HAP-1 (cell line): ENCODE measurements at regions not wholly inside any gene's neighbourhood (a gene's known extent, or its start where the extent isn't known, plus 50 kb on each side); places are given as distances from the start of the nearest gene placed in this dataset.
"Not testable (repeated sequence)": the region's sequence is repeated elsewhere in the genome, so short reads cannot be mapped to it uniquely, and the experiment has no call there.

ENCODE experiments used
- DNase-seq, 2 experiments: peaks; one replicate each; pipeline ENCODE4 v3.0.0-alpha.2; 2016 to 2020; ENCODE audit warnings: low spot score in 2 of 2
- H3K27me3 ChIP-seq: fragments of 250-450 bp; sonication (Bioruptor Pico); 2 replicates; pipeline ENCODE4 v1.5.1; 2020; ENCODE audit warnings: low read depth, mild to moderate bottlenecking, moderate library complexity
- H3K36me3 ChIP-seq: fragments of 250-450 bp; sonication (Bioruptor Pico); replicated peaks from 2 replicates; pipeline ENCODE4 v1.5.1; 2020; ENCODE audit warnings: mild to moderate bottlenecking
- H3K4me1 ChIP-seq: fragments of 250-450 bp; sonication (Bioruptor Pico); 2 replicates; pipeline ENCODE4 v1.5.1; 2020; ENCODE audit warnings: mild to moderate bottlenecking
- H3K4me3 ChIP-seq: fragments of 250-450 bp; sonication (Bioruptor Pico); 2 replicates; pipeline ENCODE4 v1.5.1; 2020; ENCODE audit warnings: mild to moderate bottlenecking, moderate library complexity
- H3K9me3 ChIP-seq: fragments of 250-450 bp; sonication (Bioruptor Pico); 2 replicates; pipeline ENCODE4 v1.5.1; 2020; ENCODE audit warnings: mild to moderate bottlenecking, moderate library complexity
- in situ Hi-C: fragments of 300-500 bp; cut with MboI; formaldehyde crosslinking; loops from 3 replicates; pipeline ENCODE4 v1.14.3; 2020; ENCODE audit warnings: low sequenced_read_pairs, inconsistent platforms, mixed read lengths

DNA sequence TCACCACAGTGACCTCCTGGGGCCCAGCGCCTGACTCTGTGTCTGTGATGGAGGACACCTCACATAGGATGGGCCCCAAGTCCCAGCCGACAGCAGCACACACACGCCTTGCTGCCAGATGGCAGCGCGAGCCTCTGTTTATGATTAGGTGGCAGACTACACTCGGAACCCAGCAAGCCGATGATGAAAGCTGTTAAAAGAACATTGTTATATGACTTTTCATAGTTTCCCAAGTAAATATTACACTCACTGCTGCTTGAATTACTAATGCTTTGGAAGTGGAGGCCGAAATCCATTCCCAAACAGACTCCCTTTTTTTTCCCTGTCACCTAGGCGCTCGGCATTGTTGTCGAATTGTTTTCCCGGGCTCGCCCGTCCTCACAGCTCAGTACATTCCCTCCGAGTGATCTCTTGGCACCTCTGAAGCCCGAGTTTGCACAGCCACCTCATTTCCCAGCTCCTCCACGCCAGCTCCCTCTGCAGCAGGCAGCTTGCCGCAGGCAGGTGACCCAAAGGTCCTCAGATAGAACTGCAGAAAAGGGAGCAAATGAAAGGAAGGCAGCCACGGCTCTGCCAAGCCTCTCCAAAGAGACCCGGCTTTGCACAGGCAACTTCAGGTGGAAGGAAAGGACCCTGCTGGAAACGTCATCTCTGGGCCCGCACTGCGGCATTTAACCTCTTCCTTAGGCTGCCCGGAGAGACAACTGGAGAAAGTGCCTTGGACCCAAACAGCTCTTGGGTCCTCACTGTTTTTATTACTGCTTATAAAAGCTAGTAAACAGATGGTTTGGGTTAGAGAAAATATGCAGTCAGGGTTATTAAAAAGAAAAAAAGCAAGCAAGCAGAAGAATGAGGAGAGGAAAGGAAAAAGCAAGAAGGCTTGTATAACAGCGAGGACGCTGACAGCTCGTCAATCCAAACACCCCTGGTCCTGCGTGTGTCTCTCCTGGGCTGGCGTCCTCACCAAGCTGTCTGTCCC is 72.2 kb upstream of the SLC25A33 start:
- no peak for DNase-seq
- H3K4me1 ChIP-seq: no peaks in the 10 kb centered on the region
- H3K9me3 ChIP-seq: 0 out of 2 replicates have a peak, but pooled peaks cover 2% of the 10 kb centered on the region
- H3K4me3 ChIP-seq: no peak overlapping the region
- in situ Hi-C loops: no loop called here
- peaks cover 2% of the 10 kb centered on the region; the same call in 1 of the 2 replicates for H3K27me3 ChIP-seq
- H3K36me3 ChIP-seq: no peaks in the 10 kb centered on the region

DNA sequence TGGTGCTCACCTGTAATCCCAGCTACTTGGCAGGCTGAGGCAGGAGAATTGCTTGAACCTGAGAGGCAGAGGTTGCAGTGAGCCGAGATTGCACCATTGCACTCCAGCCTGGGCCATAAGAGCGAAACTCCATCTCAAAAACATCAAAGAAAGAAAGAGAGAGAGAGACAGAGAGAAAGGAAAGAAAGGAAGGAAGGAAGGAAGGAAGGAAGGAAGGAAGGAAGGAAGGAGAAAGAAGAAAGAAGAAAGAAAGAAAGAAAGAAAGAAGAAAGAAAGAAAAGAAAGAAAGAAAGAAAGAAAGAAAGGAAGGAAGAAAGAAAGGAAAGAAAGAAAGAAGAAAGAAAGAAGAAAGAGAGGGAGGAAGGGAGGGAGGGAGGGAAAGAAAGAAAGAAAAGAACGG is 69.4 kb upstream of the SLC25A33 start:
- in situ Hi-C loops, H3K27me3 ChIP-seq, H3K9me3 ChIP-seq, H3K4me3 ChIP-seq, H3K4me1 ChIP-seq, DNase-seq, H3K36me3 ChIP-seq: not testable (repeated sequence)

DNA sequence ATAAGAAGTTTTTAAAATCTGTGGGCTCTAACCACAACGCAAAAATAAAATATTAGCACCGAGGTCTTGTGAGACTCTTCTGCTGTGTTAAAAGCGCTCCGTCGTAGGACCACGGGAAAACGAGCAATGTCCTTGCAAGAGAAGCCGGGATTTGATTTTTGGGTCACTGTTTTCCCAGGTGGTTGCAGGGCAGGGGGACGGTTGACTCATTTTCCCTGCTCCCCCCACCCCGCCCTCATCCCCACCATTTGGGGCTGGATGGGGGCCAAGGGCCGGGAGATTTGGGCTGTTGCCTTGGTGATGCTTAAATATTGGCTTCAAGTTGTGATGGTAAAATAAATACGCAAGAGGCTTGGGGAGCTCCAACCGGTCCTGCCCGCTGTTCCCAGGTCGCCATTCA is 67.6 kb upstream of the SLC25A33 start:
- Histone ChIP-seq H3K27me3 (peaks cover 2% of the 10 kb centered on the region; the same call in 1 of the 2 replicates), H3K36me3 (no peaks in the 10 kb centered on the region), H3K4me1 (no peaks in the 10 kb centered on the region), H3K9me3 (no peaks in the 10 kb centered on the region), H3K4me3 (no peak overlapping the region)
- in situ Hi-C loops: no loop called here
- DNase-seq: no peak

DNA sequence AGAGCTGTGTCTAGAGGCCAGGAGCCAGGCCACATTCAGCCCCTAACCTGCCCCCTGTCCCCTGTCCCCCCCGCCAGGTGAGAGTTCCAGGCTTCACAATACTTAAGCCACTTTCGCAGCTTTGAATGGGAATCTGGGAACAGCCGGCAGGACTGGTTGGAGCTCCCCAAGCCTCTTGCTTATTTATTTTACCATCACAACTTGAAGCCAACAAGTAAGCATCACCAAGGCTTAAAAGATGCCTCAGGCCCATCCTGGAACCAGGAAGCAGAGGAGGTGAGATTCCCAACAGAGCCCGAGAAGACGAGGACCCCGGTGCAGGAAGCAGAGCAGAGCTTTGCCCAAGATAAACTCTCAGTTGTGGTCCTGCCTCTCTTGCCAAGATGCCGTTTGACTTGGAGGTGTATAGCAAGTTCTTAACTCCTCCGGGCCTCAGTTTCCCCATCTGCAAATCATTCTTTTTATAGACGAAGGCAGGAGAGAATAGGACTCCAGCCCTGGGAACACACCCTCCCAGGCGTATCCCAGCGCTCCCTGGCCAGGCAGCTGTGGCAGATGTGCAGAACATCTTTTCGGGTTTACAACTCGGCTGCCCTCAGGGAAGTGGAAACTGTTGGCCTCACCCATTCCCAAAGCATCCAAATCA is 66.8 kb upstream of the SLC25A33 start:
- peaks cover 2% of the 10 kb centered on the region; the same call in 1 of the 2 replicates for H3K27me3 ChIP-seq
- DNase-seq: no peak
- in situ Hi-C loops: no loop called here
- no peak overlapping the region for H3K4me3 ChIP-seq
- no peaks in the 10 kb centered on the region for H3K4me1 ChIP-seq
- H3K9me3 ChIP-seq: no peaks in the 10 kb centered on the region
- H3K36me3 ChIP-seq: no peaks in the 10 kb centered on the region

DNA sequence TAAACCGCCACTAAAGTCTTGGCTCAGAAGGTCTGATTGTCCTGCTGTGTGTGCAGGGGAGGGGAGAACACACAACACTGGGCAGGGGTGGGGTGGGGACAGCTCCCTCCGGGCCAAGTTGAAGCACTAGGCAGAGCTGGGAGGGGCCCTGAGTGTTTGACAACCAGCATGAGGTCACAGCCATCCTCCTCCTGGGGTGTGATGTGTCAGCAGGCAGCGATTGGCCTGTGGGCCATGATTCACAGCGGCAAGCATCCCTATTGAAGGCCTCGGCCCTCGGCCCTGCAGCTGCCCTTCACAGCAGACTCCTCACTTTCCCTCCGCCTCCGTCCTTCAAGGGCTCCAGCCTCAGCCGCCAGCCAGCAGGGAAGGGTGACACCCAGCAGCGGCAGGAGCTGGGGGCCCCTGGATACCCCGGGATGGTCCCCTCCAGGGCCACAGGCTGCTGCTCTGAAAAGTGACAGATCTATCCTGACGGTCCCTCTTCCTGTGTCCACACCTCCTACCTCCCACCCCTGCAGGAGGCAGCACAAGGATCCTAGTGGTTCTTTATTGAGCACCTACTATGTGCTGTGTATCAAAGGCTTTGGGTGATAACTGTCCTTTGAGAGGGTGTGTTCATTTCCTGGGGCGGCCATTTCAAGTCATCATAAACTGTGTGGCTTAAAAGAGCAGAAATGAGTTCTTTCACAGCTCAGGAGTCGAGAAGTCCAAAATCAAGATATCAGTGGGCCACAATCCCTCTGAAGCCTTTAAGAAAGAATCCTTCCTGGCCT is 66.0 kb upstream of the SLC25A33 start:
- Histone ChIP-seq H3K4me3 (no peak overlapping the region), H3K9me3 (no peaks in the 10 kb centered on the region)
- in situ Hi-C loops: no loop called here

DNA sequence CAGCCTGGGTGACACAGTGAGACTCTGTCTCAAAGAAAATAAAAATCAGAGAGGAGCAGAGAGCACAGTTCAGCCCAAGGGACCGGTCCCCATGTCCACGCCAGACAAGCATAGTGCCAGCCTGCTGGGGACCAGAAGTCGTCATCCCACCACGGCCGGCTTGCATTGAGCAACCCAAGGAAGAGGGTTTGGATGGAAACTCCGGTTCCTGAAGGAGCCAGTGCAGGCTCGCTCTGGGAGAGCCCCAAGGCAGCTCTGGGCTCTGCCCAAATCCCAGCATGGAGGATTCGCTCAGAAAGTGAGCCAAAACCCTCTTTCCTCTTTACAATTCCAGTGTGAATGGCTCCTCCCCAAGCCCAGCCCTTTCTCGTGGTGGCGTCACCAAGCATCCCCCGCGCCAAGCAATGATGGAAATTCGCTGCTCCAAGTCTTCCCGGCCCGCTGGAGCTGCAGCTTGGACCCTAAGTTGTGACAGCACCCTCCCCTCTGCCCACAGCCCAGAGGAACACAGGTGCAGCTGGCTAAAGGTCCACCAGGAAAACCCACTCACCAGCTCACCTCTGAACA is 64.1 kb upstream of the SLC25A33 start:
- H3K9me3 ChIP-seq: no peaks in the 10 kb centered on the region
- no peaks in the 10 kb centered on the region for H3K4me1 ChIP-seq
- no peak for DNase-seq
- no peak overlapping the region for H3K4me3 ChIP-seq
- in situ Hi-C loops: loop anchor here (25.0 kb wide), 1 partner anchor 363 kb away; no protein-coding TSS in a partner anchor
- H3K27me3 ChIP-seq: peaks cover 2% of the 10 kb centered on the region; the same call in 1 of the 2 replicates
- no peaks in the 10 kb centered on the region for H3K36me3 ChIP-seq

More for the DNA sequence above, 66.0 kb upstream of the SLC25A33 start:
- H3K36me3 ChIP-seq: no peaks in the 10 kb centered on the region
- DNase-seq: no peak
- H3K27me3 ChIP-seq: peaks cover 2% of the 10 kb centered on the region; the same call in 1 of the 2 replicates
- no peaks in the 10 kb centered on the region for H3K4me1 ChIP-seq

DNA sequence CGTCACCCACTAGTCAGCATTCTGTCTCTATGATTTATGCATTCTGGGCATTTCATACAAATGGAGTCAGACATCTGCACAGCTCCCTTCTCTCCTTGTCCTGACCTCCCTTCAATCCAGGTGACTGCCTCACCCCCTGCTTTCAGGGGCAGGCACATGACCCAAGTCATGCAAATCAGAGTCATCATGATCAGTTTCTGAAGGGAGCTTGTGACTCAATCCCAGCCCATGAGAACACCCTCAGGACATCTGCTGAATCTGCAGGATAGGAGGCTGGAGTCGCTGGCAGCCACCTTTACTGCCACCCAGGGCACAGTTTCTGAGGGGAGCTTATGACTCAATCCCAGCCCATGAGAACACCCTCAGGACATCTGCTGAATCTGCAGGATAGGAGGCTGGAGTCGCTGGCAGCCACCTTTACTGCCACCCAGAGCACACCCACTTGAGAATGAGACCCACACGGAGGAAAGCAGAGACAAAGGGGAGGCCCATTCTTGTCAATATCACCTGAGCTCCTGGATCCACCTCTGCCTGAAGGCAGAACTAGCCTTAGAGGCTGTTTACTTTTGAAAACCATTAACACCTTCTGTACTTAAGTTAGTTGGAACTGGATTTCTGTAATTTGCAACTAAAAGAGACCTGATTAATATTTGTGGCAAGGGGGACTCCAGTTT is 62.3 kb upstream of the SLC25A33 start:
- in situ Hi-C loops: loop anchor here (25.0 kb wide), 1 partner anchor 365 kb away; no protein-coding TSS in a partner anchor
- no peak overlapping the region for H3K4me3 ChIP-seq

DNA sequence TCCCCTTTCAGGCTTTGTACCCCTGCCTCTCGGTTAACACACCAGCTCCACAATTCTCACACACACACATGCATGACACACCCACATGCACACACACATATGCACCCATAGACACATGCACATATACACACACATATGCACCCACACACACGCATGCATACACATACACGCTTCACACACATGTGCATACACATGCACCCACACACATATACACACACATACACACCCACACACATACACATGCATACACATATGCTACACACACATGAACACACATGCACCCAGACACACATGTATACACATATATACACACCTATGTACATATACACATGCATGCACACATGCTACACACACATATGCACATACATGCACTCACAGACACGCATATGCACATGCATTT is 61.7 kb upstream of the SLC25A33 start:
- no peaks in the 10 kb centered on the region for H3K4me1 ChIP-seq
- H3K36me3 ChIP-seq: no peaks in the 10 kb centered on the region
- no peak for DNase-seq
- H3K4me3 ChIP-seq: no peak overlapping the region
- no peaks in the 10 kb centered on the region for H3K27me3 ChIP-seq
- no peaks in the 10 kb centered on the region for H3K9me3 ChIP-seq
- in situ Hi-C loops: loop anchor here (25.0 kb wide), 1 partner anchor 365 kb away; no protein-coding TSS in a partner anchor

More for the DNA sequence above, 62.3 kb upstream of the SLC25A33 start:
- no peaks in the 10 kb centered on the region for H3K9me3 ChIP-seq
- no peak for DNase-seq
- no peaks in the 10 kb centered on the region for H3K4me1 ChIP-seq
- H3K36me3 ChIP-seq: no peaks in the 10 kb centered on the region
- peaks cover 2% of the 10 kb centered on the region; the same call in 1 of the 2 replicates for H3K27me3 ChIP-seq

DNA sequence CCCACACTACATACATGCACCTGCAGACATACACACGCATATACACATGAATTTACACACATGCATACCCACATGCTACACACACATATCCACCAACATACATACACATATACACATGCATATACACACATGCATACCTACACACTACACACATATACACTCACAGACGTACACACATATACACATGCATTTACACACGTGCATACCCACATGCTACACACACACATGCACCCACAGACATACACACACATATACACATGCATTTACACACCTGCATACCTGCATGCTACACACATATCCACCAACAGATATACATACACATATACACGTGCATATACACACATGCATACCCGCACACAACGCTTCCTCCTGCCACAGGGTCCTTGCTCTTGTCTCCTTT is 61.2 kb upstream of the SLC25A33 start:
- Histone ChIP-seq H3K9me3 (no peaks in the 10 kb centered on the region), H3K4me1 (no peaks in the 10 kb centered on the region), H3K36me3 (no peaks in the 10 kb centered on the region), H3K27me3 (no peaks in the 10 kb centered on the region), H3K4me3 (no peak overlapping the region)
- DNase-seq: no peak
- in situ Hi-C loops: loop anchor here (25.0 kb wide), 1 partner anchor 366 kb away; no protein-coding TSS in a partner anchor

DNA sequence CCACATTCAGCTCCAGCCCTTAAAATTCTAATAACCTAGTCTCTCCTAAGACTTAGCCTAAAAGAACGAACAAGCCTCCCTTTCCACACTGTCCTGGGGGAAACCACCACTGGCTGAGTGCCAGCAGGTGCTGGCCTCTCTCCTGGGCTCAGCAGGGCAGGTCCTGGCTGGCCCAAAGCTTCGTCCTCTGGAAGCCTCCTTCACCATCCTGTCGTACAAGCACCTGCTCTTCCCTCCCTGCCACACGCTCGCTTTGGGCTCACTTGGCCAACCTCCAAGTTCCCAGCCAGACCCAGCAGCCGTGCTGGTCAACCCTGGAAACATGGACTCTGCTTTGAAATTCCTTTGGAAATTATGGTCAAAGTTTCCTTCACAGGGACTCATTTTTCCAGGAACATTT is 58.2 kb upstream of the SLC25A33 start:
- no peak for DNase-seq
- no peak overlapping the region for H3K4me3 ChIP-seq

DNA sequence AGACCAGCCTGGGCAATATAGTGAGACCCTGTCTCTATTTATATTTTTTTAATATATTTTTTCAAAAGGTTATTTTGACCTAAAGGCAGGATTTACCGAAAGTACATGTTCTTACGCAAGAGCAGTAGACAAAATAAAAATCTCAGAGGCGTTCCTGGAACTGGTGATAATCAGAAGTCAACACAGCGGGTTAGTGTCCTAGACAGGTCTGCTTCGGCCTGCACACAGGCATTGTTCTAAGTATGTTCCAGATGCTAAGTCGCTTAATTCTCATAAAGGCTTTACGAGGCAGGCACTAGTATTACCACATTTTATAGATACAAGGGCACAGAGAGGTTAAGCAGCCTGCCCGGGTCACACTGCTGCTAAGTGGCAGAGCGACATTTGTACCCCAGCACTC is 56.9 kb upstream of the SLC25A33 start:
- no peaks in the 10 kb centered on the region for H3K27me3 ChIP-seq
- H3K36me3 ChIP-seq: no peaks in the 10 kb centered on the region
- H3K4me3 ChIP-seq: no peak overlapping the region
- no peak for DNase-seq
- H3K9me3 ChIP-seq: no peaks in the 10 kb centered on the region
- no peaks in the 10 kb centered on the region for H3K4me1 ChIP-seq
- in situ Hi-C loops: loop anchor here (25.0 kb wide), 1 partner anchor 370 kb away; no protein-coding TSS in a partner anchor

More for the DNA sequence above, 58.2 kb upstream of the SLC25A33 start:
- no peaks in the 10 kb centered on the region for H3K9me3 ChIP-seq
- no peaks in the 10 kb centered on the region for H3K36me3 ChIP-seq
- H3K4me1 ChIP-seq: no peaks in the 10 kb centered on the region
- no peaks in the 10 kb centered on the region for H3K27me3 ChIP-seq
- in situ Hi-C loops: loop anchor here (25.0 kb wide), 1 partner anchor 369 kb away; no protein-coding TSS in a partner anchor

DNA sequence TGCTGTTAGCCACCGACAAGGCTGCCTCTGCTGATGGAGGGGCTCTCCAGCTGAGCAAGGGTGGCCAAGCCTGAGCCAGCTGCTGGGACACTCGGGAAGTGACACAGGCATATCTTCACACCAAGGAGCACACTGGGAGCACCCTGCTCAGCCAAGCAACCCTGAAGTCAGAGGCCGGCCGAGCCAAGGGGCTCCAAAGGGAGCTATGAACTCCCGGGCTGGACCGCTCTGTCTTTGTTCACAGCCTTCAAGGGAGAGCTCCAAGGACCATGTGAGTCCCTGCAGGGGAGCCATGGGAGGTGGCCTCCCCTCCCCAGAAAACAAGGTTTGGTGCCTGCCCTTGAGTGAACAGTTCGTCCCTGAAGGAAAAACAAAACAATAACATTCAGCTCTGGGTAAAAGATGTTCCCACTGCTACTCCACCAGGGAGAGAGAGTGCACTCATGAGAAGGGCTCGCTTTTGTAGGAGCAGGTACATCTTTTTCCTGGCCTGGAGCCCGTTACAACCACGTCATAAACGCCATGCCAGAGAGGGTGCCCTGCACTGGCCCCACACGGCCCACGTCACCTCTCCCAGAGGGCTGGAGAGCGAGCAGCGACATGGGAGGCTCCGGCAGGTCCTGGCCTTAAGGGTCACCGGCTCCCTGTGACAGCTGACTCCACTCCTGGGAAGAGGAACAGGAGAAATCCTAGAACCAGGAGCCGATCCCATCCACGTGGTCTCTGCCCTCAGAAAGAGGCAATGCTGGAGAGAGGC is 56.3 kb upstream of the SLC25A33 start:
- in situ Hi-C loops: loop anchor here (25.0 kb wide), 1 partner anchor 371 kb away; no protein-coding TSS in a partner anchor
- no peaks in the 10 kb centered on the region for H3K27me3 ChIP-seq
- no peaks in the 10 kb centered on the region for H3K4me1 ChIP-seq
- H3K4me3 ChIP-seq: no peak overlapping the region
- no peaks in the 10 kb centered on the region for H3K9me3 ChIP-seq
- H3K36me3 ChIP-seq: no peaks in the 10 kb centered on the region
- DNase-seq: no peak
